ENCODE measurements at regions not wholly inside any gene's neighbourhood (a gene's known extent, or its start where the extent isn't known, plus 50 kb on each side); places are given as distances from the start of the nearest gene placed in this dataset.
"Not testable (repeated sequence)": the region's sequence is repeated elsewhere in the genome, so short reads cannot be mapped to it uniquely, and the experiment has no call there.

DNA sequence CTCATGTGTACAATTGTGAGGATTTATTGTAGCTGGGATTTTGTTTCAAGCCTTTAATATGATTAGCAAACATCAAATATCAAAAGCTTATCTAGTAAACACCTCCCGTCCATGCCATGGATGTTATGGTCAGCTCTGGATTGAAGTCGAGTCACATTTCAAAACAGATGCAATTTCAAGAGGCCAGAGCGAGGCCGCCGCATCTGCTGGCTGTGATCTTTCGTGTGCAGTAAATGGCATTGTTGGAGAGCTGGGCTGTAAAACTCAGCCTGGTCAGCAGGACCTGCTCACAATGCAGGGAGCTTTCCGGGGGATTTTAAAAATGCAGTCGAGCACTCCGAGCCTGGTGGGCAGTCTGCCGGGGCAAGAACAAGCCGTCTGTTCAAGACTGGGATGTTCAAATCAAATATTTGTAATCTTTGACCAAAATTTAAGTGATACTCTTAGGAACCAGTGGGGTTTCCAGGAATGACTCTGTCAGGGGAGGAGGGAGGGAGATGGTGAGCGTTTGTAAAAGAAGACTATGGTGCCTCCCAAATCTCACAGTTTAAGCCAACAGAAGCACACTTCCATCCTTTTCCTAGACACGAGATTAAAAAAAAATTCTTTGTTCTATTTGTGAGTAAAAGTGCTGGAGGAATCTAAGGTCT, 97.6 kb downstream of the MYCN start:
- no peak for DNase-seq

GRCh38 chr2:16036951-16037350, 96.6 kb downstream of the MYCN start:
- DNase-seq = no peak

- no peak for DNase-seq
Measured at GRCh38 chr2:16035747-16036745, 95.7 kb downstream of the MYCN start.

DNA sequence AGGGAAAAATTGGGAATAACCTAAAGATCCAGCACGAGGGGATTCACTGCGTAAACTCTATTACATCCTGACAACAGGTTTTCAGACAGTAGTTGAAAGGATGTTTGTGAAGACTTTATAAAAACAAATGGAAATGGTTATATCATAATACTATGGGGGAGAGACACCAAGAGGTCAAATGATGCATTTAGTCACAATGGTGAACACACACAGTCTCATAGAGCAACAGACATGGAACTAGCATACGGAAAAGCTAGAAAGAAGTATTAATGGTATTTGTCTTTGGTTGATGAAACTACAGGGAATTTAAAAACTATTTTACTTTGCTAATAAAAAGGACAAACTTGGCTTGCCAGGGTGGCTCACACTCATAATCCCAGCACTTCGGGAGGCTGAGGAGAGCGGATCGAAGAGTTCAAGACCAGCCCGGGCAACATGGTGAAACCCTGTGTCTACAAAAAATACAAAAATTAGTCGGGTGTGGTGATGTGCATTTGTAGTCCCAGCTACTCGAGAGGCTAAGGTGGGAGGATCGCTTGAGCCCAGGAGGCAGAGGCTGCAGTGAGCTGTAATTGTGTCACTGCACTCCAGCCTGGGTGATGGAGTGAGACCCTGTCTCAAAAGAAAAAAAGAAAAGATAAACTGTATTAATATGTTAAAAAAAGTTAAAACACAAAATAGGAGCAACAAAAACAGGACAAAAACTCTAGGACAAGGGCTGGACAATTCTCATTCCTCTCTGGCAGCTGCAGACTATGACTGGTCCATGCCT, 94.8 kb downstream of the MYCN start:
- DNase-seq = no peak

DNA sequence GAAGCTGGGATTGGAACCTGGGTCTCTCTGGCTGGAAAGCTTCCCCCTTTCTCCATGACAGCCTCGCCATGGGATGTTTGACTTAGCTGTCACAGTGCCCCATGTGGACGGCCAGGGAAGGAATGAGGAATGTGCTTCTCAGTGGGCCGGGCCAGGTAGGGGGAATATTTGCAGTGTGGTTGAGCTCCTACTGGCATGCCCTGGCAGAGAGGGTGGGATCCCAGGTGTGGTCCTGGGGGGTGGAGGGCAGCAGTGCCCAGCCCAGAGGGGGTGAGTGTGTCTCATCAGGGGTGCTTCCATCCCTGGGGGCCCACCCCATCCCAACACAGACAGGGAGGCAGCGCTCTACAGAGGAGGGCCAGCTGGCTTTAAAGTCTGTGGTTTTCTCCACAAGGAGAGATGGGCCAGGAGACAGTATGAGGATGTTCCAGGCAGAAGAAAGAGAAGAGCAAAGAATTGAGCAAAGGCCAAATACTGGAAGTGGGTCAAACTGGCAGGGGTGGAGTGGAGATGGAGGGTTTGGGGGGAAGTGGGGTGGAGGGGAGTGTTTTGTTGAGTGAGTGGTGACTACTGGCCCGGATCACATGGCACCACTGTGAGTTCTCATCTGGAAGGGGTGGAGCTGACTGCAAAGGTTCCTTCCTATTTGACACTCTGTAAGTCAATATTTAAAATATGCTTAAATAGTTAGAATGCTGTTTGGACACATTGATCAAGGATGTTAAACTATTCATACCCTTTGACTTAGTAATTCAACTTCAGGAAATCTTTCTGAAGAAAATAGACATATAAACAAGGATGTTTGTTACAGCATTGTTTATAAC, 94.0 kb downstream of the MYCN start:
- no peak for DNase-seq

GRCh38 chr2:16033032-16033293, 92.6 kb downstream of the MYCN start:
- no peak for DNase-seq

DNA sequence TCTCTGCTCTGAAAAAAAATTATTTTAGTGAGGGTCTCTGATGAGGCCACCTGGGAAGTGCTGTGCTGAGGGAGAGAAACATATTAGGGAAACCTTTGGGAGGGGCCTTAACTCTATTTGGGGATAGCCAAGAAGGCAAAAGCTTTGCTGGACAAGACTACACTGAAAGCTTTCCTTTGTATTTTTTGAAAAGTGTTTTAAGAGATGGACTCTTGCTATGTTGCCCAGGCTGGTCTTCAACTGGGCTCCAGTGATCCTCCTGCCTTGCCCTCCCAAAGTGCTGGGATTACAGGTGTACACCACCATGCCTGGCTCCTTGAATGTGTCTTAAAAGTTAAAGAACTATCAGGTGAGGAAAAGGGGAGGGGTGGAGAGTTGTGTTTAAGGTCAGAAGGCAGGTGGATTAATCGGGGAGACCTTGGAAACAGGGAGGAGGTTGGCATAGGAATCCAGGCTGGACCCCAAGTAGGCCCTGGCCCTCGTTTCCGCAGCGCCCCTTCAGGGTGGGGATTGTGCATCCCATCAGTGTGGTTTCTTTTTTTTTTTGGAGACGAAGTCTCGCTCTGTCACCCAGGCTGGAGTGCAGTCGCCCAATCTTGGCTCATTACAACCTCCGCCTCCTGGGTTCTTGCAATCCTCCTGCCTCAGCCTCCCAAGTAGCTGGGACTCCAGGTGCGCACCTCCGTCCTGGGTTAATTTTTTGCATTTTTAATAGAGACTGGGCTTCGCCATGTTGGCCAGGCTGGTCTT, 92.1 kb downstream of the MYCN start:
- no peak for DNase-seq

DNA sequence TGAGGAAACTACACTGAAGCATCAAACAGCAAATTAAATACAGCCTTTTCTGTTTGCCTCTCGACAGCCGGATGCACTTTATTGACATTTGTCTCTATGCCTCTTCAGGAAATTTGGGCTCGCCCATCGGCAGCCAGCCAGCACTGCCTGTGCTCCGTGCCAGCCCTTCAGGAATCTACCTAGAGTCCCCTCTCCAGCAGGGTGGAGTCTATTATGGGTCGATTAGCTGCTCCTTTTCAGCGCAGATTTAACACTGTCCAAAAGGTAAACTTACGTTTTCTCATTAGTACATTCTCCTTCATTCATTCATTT, 91.5 kb downstream of the MYCN start:
- DNase-seq = no peak

GRCh38 chr2:16031058-16031847, 90.9 kb downstream of the MYCN start:
- DNase-seq = no peak

DNA sequence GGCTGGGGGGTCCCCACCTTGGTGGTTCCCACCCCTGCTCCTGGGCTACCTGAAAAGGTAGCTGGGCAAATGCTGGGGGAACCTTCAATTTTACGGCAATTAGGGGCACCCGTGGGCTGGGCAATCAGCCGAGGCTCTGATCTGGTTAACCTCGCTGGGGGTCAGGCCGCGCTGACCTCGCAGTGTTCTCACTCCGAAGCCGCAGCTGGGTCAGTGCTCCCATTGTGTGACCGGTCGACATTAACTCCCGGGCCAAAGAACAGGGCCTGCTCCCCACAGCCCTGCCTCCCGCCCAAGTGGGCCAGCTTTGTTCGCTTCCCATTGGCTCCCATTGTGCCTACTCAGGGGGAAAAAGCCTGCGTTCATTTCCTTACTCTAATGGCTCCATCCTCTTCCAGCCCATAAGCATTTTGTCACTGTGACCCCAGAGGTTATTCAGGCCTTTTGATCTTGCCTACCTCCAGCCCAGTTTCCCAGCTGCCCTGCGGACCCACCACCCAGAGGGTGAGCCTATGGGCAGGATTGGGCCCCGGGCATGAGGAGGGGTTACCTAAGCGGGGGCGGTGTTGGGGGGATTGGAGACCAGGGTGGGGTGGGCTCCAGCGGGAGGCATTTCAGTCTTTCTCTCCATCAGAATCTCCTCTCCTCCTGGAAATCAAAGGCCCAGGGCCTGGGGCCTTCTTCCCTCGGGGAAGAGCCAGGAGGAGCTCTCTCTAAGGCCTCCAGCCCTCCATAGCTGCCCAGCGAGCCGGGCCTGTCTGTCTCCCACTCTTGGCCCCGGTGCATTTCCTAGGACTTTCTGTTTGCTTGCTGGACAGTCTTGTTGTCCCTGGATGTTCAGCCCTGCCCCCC, 90.1 kb downstream of the MYCN start:
- DNase-seq = no peak

GRCh38 chr2:16028644-16029043, 88.3 kb downstream of the MYCN start:
- no peak for DNase-seq

DNA sequence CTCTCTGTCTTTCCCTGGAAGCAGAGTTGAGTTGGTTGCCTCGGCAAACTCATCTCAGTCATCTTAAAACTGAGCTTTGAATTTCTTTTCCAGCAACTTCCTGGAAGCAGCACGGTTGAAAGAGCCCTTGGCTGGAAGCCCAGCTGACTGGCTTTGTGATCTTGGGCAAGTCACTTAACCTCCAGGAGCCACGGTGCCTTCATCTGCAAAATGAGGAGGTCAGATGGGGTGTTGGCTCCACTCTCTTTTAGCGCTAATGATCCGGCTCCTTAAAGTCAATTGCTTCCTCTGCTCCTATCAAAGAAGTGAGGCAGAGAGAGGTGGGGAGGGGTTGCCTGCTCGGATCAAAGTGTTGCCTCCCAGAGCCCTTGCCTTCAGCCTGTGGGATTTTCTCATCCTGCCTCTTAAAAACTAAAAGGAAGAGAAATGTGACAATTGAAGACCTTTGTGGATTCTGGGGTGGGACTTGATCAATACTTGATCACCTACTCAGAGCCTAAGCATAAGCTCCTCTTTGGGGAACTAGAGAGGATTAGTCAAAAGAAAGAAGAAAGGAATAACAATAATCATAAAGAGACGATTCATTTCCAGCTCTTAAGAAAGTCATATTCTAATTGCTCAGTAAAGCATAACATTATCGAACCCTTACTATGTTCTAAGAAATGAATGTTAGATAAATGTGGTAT, 86.6 kb downstream of the MYCN start:
- no peak for DNase-seq

DNA sequence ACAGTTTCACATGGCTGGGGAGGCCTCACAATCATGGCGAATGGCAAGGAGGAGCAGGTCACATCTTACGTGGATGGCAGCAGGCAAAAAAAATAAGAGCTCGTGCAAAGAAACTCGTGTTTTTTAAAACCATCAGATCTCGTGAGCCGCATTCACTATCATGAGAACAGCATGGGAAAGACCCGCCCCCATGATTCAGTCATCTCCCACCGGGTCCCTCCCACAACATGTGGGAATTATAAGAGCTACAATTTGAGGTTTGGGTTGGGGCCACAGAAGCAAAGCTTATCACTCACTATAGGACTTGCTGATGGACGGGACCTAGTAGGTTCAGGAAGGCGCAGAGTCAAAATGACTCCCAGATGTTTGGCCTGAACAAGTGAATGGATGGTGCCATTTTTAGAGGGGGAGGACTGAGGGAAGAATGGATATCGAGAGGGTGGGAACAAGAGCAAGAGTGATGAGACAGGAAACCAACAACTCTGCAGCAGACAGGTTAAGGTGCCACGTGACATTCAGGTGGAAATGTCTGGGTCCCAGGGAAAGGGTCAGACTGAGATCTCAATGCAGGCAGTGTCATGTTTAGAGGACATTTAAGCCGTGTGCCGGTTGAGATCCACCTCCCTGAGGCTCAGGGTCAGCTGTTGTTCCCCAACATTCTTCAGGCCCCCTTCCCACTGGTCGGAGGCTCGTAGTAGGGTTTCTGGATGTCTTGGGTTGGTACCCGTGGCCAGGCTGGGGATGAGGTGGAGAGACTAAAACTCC, 85.7 kb downstream of the MYCN start:
- DNase-seq = no peak

- no peak for DNase-seq
Measured at GRCh38 chr2:16025211-16025875, 85.0 kb downstream of the MYCN start.

DNA sequence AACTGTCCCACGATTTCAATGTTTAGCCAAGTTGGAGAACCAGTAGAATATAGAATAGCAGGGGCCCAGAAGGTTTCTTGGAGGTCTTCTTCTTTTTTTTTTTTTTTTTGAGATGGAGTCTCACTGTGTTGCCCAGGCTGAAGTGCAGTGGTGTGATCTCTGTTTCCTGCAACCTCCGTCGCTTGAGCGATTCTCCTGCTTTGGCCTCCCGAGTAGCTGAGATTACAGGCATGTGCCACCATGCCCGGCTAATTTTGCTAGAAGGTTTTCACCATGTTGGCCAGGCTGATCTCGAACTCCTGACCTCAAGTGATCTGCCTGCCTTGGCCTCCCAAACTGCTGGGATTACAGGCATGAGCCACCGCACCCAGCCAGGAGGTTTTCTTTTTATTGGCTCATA, 84.3 kb downstream of the MYCN start:
- DNase-seq = not testable (repeated sequence)

GRCh38 chr2:16023506-16024360, 83.4 kb downstream of the MYCN start:
- no peak for DNase-seq

GRCh38 chr2:16022548-16023240, 82.3 kb downstream of the MYCN start:
- no peak for DNase-seq
